HG03575 (cell line): ENCODE measurements at regions not wholly inside any gene's neighbourhood (a gene's known extent, or its start where the extent isn't known, plus 50 kb on each side); places are given as distances from the start of the nearest gene placed in this dataset.

Experiments
- ATAC-seq: cut with Tn5 transposase; IDR thresholded peaks from one replicate; pipeline ENCODE4 v1.9.1; 2021; ENCODE audit not compliant: unreplicated experiment, insufficient number of reproducible peaks, low FRiP score; ENCODE audit errors: extremely low read depth

- no peak for ATAC-seq
Measured at GRCh38 chr18:56086176-56086575, 498.2 kb upstream of the TCF4 start.

- no peak for ATAC-seq
Measured at GRCh38 chr18:56085551-56085950, 497.6 kb upstream of the TCF4 start.

GRCh38 chr18:56083523-56084287, 495.7 kb upstream of the TCF4 start:
- no peak for ATAC-seq

GRCh38 chr18:56083097-56083521, 495.1 kb upstream of the TCF4 start:
- no peak for ATAC-seq

GRCh38 chr18:56076723-56077122, 488.7 kb upstream of the TCF4 start:
- ATAC-seq = no peak

GRCh38 chr18:56068701-56069100, 480.7 kb upstream of the TCF4 start:
- ATAC-seq = no peak

- ATAC-seq = no peak
Measured at GRCh38 chr18:56067969-56068671, 480.1 kb upstream of the TCF4 start.

- no peak for ATAC-seq
Measured at GRCh38 chr18:56067214-56067894, 479.4 kb upstream of the TCF4 start.

GRCh38 chr18:56066524-56067213, 478.7 kb upstream of the TCF4 start:
- no peak for ATAC-seq

GRCh38 chr18:56065086-56065485, 477.1 kb upstream of the TCF4 start:
- ATAC-seq = no peak

GRCh38 chr18:56062931-56063330, 474.9 kb upstream of the TCF4 start:
- ATAC-seq = no peak

- ATAC-seq = no peak
Measured at GRCh38 chr18:56060967-56061541, 473.1 kb upstream of the TCF4 start.

GRCh38 chr18:56052202-56052601, 464.2 kb upstream of the TCF4 start:
- no peak for ATAC-seq

GRCh38 chr18:56044239-56044638, 456.2 kb upstream of the TCF4 start:
- ATAC-seq = no peak

- ATAC-seq = no peak
Measured at GRCh38 chr18:56043641-56044061, 455.7 kb upstream of the TCF4 start.

GRCh38 chr18:56042915-56043536, 455.0 kb upstream of the TCF4 start:
- ATAC-seq = no peak

- no peak for ATAC-seq
Measured at GRCh38 chr18:56038171-56039030, 450.4 kb upstream of the TCF4 start.

GRCh38 chr18:56036741-56037140, 448.7 kb upstream of the TCF4 start:
- no peak for ATAC-seq
